ENCODE measurements at regions not wholly inside any gene's neighbourhood (a gene's known extent, or its start where the extent isn't known, plus 50 kb on each side); places are given as distances from the start of the nearest gene placed in this dataset.
"Not testable (repeated sequence)": the region's sequence is repeated elsewhere in the genome, so short reads cannot be mapped to it uniquely, and the experiment has no call there.

- DNase-seq: no peak
These were observed 214.9 kb upstream of the EDNRB start for GRCh38 chr13:78133511-78133910.

GRCh38 chr13:78131811-78132210, 213.2 kb upstream of the EDNRB start:
- no peak for DNase-seq

- DNase-seq: no peak
These were observed 212.7 kb upstream of the EDNRB start for GRCh38 chr13:78131346-78131745.

GRCh38 chr13:78129823-78130222, 211.2 kb upstream of the EDNRB start:
- no peak for DNase-seq

GRCh38 chr13:78129359-78129758, 210.7 kb upstream of the EDNRB start:
- DNase-seq: no peak

- no peak for DNase-seq
These were observed 203.1 kb upstream of the EDNRB start for GRCh38 chr13:78121459-78122348.

- no peak for DNase-seq
These were observed 202.4 kb upstream of the EDNRB start for GRCh38 chr13:78121001-78121400.

- DNase-seq: not testable (repeated sequence)
These were observed 201.5 kb upstream of the EDNRB start for GRCh38 chr13:78120144-78120543.

- DNase-seq: not testable (repeated sequence)
These were observed 198.4 kb upstream of the EDNRB start for GRCh38 chr13:78117070-78117469.

- no peak for DNase-seq
These were observed 187.0 kb upstream of the EDNRB start for GRCh38 chr13:78105656-78106055.

- DNase-seq: no peak
These were observed 185.3 kb upstream of the EDNRB start for GRCh38 chr13:78103936-78104335.

GRCh38 chr13:78102741-78103140, 184.1 kb upstream of the EDNRB start:
- no peak for DNase-seq

GRCh38 chr13:78102121-78102677, 183.6 kb upstream of the EDNRB start:
- DNase-seq: no peak

- DNase-seq: no peak
These were observed 181.9 kb upstream of the EDNRB start for GRCh38 chr13:78100486-78100885.

- DNase-seq: no peak
These were observed 179.6 kb upstream of the EDNRB start for GRCh38 chr13:78098249-78098648.

- no peak for DNase-seq
These were observed 177.6 kb upstream of the EDNRB start for GRCh38 chr13:78096221-78096620.

GRCh38 chr13:78087966-78088678, 169.5 kb upstream of the EDNRB start:
- DNase-seq: no peak

- DNase-seq: no peak
These were observed 167.0 kb upstream of the EDNRB start for GRCh38 chr13:78085434-78086225.

GRCh38 chr13:78084401-78084800, 165.8 kb upstream of the EDNRB start:
- no peak for DNase-seq

- no peak for DNase-seq
These were observed 159.5 kb upstream of the EDNRB start for GRCh38 chr13:78078168-78078567.

- no peak for DNase-seq
These were observed 148.7 kb upstream of the EDNRB start for GRCh38 chr13:78067290-78067689.

GRCh38 chr13:78065141-78065540, 146.5 kb upstream of the EDNRB start:
- no peak for DNase-seq

- DNase-seq: no peak
These were observed 143.2 kb upstream of the EDNRB start for GRCh38 chr13:78061806-78062205.

Measured in NCI-H187 treated with DMSO at 0.1 percent for 48 hours (cell line).